ENCODE measurements at regions not wholly inside any gene's neighbourhood (a gene's known extent, or its start where the extent isn't known, plus 50 kb on each side); places are given as distances from the start of the nearest gene placed in this dataset.

DNA sequence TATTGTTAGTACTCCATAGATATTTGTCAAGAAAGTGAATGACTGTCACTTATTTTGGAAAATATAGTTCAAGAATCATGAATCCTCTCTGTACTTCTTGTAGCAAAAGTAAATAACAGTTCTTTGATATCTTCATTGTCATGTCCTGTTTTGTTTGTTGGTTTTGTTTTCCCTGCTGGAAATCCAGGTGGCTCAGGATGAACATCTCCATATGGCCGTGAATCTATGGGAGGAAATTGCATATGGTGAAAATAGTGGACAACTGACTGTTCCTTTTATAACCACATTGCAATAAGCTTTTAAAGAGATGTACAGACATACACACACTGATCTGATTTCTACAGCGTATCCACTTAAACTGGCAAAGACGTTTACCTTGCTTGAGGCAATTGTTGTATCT lies 637.0 kb upstream of the RBFOX1 start:
- no peak for TF ChIP-seq CTCF (IDR thresholded peaks at IDR 0.05)
- no peak for TF ChIP-seq POLR2A (IDR thresholded peaks at IDR 0.05)

Data from transverse colon (tissue), 3 donors.